ENCODE measurements at regions not wholly inside any gene's neighbourhood (a gene's known extent, or its start where the extent isn't known, plus 50 kb on each side); places are given as distances from the start of the nearest gene placed in this dataset.

DNA sequence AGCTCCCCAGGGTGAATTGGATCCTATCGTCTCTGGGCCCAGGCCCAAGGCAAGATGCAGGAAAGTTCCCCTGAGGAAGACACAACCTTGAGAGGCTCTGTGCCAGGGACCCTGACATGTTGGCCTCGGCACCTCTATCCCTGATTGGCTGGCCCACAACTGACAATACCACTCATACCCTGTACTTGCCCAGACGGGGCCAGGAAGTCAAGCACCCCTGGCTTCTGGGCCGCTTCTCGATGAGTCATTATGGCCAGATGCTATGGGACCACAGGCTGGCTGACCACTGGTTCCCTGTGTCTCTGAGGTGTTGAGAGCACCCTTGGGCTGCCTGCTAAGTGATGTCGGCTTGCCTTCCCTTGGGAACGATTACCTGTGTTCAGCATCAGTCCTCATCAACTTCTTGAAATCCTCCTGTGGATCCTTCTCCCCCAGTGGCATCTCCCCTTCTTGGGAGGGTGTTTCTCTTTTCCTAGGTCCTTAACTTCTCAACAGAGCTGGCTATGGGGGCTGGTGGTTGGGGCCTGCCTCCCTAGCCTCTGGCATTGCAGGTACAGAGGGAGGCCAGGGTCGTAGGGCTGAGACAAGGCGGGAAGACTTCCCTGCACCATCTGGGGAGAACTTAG lies 54.5 kb upstream of the MAMLD1 start:
- no peaks in the 10 kb centered on the region for H3K9me2 ChIP-seq (replicated peaks; ENCODE audit: low read length)
- no peak overlapping the region for H3K9ac ChIP-seq (ENCODE audit: low read length)
- DNase-seq (no peak), ATAC-seq (no peak)
- peaks cover 5% of the 10 kb centered on the region for H3K4me1 ChIP-seq (ENCODE audit: insufficient read depth, low read length)
- no peak overlapping the region for H3K27ac ChIP-seq (ENCODE audit: low read length)
- no peaks in the 10 kb centered on the region for H3K27me3 ChIP-seq (ENCODE audit: low read length)
- no TSS peak for BruUV-seq (replicated peaks)
- H3F3A ChIP-seq (ENCODE audit: low read length, unreplicated experiment): no peaks in the 10 kb centered on the region
- no peak overlapping the region for H3K4me2 ChIP-seq (ENCODE audit: low read length)
- no peaks in the 10 kb centered on the region for H3K79me2 ChIP-seq (ENCODE audit: low read length)
- ChIA-PET POLR2A (ENCODE audit: unreplicated experiment) (no interaction called here), CTCF (no interaction called here)
- H4K20me1 ChIP-seq (ENCODE audit: low read length): no peaks in the 10 kb centered on the region
- H3K36me3 ChIP-seq (ENCODE audit: low read depth, low read length): no peaks in the 10 kb centered on the region
- intact Hi-C loops (cut with micrococcal nuclease): no loop called here
- no peak overlapping the region for H3K4me3 ChIP-seq (ENCODE audit: low read length)
- no peak for TF ChIP-seq EZH2phosphoT487 (IDR thresholded peaks at IDR 0.05; ENCODE audit: borderline replicate concordance, low read length)
- TF ChIP-seq EZH2 (IDR thresholded peaks at IDR 0.05; ENCODE audit: low read length, unreplicated experiment): no peak
- no peak for TF ChIP-seq CTCF (conservative IDR thresholded peaks at IDR 0.05; ENCODE audit: low read depth, low read length)
- no peaks in the 10 kb centered on the region for H3K9me3 ChIP-seq (ENCODE audit: low read length)
- H2AFZ ChIP-seq (ENCODE audit: low read length): no peak overlapping the region

GRCh38 chrX:150310417-150310816 lies 52.7 kb upstream of the MAMLD1 start:
- H3K9me2 ChIP-seq (replicated peaks; ENCODE audit: low read length): no peaks in the 10 kb centered on the region
- POLR2A ChIA-PET (ENCODE audit: unreplicated experiment): no interaction called here
- H3K4me3 ChIP-seq (ENCODE audit: low read length): no peak overlapping the region
- no peak overlapping the region for H2AFZ ChIP-seq (ENCODE audit: low read length)
- DNase-seq: no peak
- ATAC-seq: no peak
- H3K27ac ChIP-seq (ENCODE audit: low read length): no peak overlapping the region
- no peak overlapping the region for H3K4me2 ChIP-seq (ENCODE audit: low read length)
- no peaks in the 10 kb centered on the region for H3K27me3 ChIP-seq (ENCODE audit: low read length)
- intact Hi-C loops (cut with micrococcal nuclease): no loop called here
- no peaks in the 10 kb centered on the region for H3K9me3 ChIP-seq (ENCODE audit: low read length)
- H3K79me2 ChIP-seq (ENCODE audit: low read length): no peaks in the 10 kb centered on the region
- no peaks in the 10 kb centered on the region for H4K20me1 ChIP-seq (ENCODE audit: low read length)
- TF ChIP-seq EZH2phosphoT487 (IDR thresholded peaks at IDR 0.05; ENCODE audit: borderline replicate concordance, low read length) (no peak), CTCF (conservative IDR thresholded peaks at IDR 0.05; ENCODE audit: low read depth, low read length) (no peak), EZH2 (IDR thresholded peaks at IDR 0.05; ENCODE audit: low read length, unreplicated experiment) (no peak)
- no peaks in the 10 kb centered on the region for H3K36me3 ChIP-seq (ENCODE audit: low read depth, low read length)
- H3K9ac ChIP-seq (ENCODE audit: low read length): no peak overlapping the region
- CTCF ChIA-PET: no interaction called here
- no peaks in the 10 kb centered on the region for H3F3A ChIP-seq (ENCODE audit: low read length, unreplicated experiment)
- no peaks in the 10 kb centered on the region for H3K4me1 ChIP-seq (ENCODE audit: insufficient read depth, low read length)
- no TSS peak for BruUV-seq (replicated peaks)

DNA sequence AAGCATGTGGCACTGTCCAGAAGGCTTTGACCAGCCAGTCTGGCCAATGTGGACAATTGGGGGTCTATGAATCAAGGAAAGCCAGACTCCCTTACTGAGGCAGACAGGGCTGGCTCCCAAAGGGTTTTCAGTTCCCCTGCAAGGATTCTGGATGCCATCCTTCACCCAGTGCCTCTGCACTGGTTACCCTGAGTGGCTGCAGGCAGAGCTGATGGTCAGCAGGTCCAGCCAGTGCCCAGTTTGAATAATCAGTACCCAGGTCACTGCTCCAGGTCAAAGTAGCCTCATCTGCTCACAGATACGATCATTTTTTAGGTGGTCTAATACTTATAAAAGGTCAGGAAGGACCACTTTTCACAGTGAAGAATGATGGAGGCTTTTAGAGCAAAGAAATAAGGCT lies 52.2 kb upstream of the MAMLD1 start:
- Histone ChIP-seq H3K79me2 (ENCODE audit: low read length) (no peaks in the 10 kb centered on the region), H3F3A (ENCODE audit: low read length, unreplicated experiment) (no peaks in the 10 kb centered on the region), H3K27me3 (ENCODE audit: low read length) (no peaks in the 10 kb centered on the region), H3K36me3 (ENCODE audit: low read depth, low read length) (no peaks in the 10 kb centered on the region), H3K9me3 (ENCODE audit: low read length) (no peaks in the 10 kb centered on the region), H3K4me1 (ENCODE audit: insufficient read depth, low read length) (no peaks in the 10 kb centered on the region), H3K4me2 (ENCODE audit: low read length) (no peak overlapping the region), H4K20me1 (ENCODE audit: low read length) (no peaks in the 10 kb centered on the region), H3K9me2 (replicated peaks; ENCODE audit: low read length) (no peaks in the 10 kb centered on the region), H3K27ac (ENCODE audit: low read length) (no peak overlapping the region), H3K9ac (ENCODE audit: low read length) (no peak overlapping the region), H2AFZ (ENCODE audit: low read length) (no peak overlapping the region), H3K4me3 (ENCODE audit: low read length) (no peak overlapping the region)
- DNase-seq: no peak
- intact Hi-C loops (cut with micrococcal nuclease): no loop called here
- CTCF ChIA-PET: no interaction called here
- POLR2A ChIA-PET (ENCODE audit: unreplicated experiment): no interaction called here
- no TSS peak for BruUV-seq (replicated peaks)
- no peak for ATAC-seq
- TF ChIP-seq CTCF (conservative IDR thresholded peaks at IDR 0.05; ENCODE audit: low read depth, low read length) (no peak), EZH2 (IDR thresholded peaks at IDR 0.05; ENCODE audit: low read length, unreplicated experiment) (no peak), EZH2phosphoT487 (IDR thresholded peaks at IDR 0.05; ENCODE audit: borderline replicate concordance, low read length) (no peak)

Data from PC-3 (cell line).